Activated naive CD4-positive, alpha-beta T cell treated with anti-CD3 and anti-CD28 coated beads, Interleukin-2, amount 10 ng/mL, durations not matched to agents 7 days and 5 days (primary cell): ENCODE measurements at regions not wholly inside any gene's neighbourhood (a gene's known extent, or its start where the extent isn't known, plus 50 kb on each side); places are given as distances from the start of the nearest gene placed in this dataset.

Experiments
- CTCF ChIA-PET: fragments of 350-600 bp; sonication (Branson Sonifier 250); formaldehyde crosslinking; loops from one replicate; lab custom pipeline; 2021; ENCODE audit warnings: antibody characterized with exemption; lab: Charles Lee
- DNase-seq: peaks from one replicate; pipeline ENCODE4 v3.0.0-alpha.2; 2020
- H3K27ac Mint-ChIP-seq: one replicate; pipeline ENCODE4 v1.8.0; 2021; ENCODE audit warnings: mild to moderate bottlenecking, moderate library complexity, mixed read lengths
- H3K27me3 Mint-ChIP-seq: one replicate; pipeline ENCODE4 v1.8.0; 2021; ENCODE audit warnings: mild to moderate bottlenecking, mixed read lengths
- H3K36me3 Mint-ChIP-seq: one replicate; pipeline ENCODE4 v1.8.0; 2021; ENCODE audit warnings: mixed read lengths
- H3K4me1 Mint-ChIP-seq: one replicate; pipeline ENCODE4 v1.8.0; 2021; ENCODE audit warnings: mixed read lengths
- H3K4me3 Mint-ChIP-seq: one replicate; pipeline ENCODE4 v1.8.0; 2021; ENCODE audit warnings: mild to moderate bottlenecking, moderate library complexity, mixed read lengths
- H3K9me3 Mint-ChIP-seq: one replicate; pipeline ENCODE4 v1.8.0; 2021; ENCODE audit warnings: mixed read lengths

- no peak for DNase-seq
- H3K4me1 Mint-ChIP-seq: no peaks in the 10 kb centered on the region
- H3K36me3 Mint-ChIP-seq: no peaks in the 10 kb centered on the region
- no peak overlapping the region for H3K4me3 Mint-ChIP-seq
- H3K27me3 Mint-ChIP-seq: no peaks in the 10 kb centered on the region
- H3K9me3 Mint-ChIP-seq: no peaks in the 10 kb centered on the region
- CTCF ChIA-PET: no interaction called here
- no peak overlapping the region for H3K27ac Mint-ChIP-seq
Observed at GRCh38 chr22:47458348-47458747, 695.9 kb downstream of the TBC1D22A start.

- DNase-seq: no peak
- Mint-ChIP-seq H3K27ac (no peak overlapping the region), H3K9me3 (no peaks in the 10 kb centered on the region), H3K4me1 (no peaks in the 10 kb centered on the region), H3K36me3 (no peaks in the 10 kb centered on the region), H3K4me3 (no peak overlapping the region), H3K27me3 (no peaks in the 10 kb centered on the region)
- CTCF ChIA-PET: no interaction called here
Observed at GRCh38 chr22:47457509-47458300, 695.3 kb downstream of the TBC1D22A start.

GRCh38 chr22:47457021-47457420 lies 694.6 kb downstream of the TBC1D22A start:
- Mint-ChIP-seq H3K27ac (no peak overlapping the region), H3K27me3 (no peaks in the 10 kb centered on the region), H3K36me3 (no peaks in the 10 kb centered on the region), H3K4me3 (no peak overlapping the region), H3K9me3 (no peaks in the 10 kb centered on the region), H3K4me1 (no peaks in the 10 kb centered on the region)
- CTCF ChIA-PET: no interaction called here
- no peak for DNase-seq

GRCh38 chr22:47456031-47456430 lies 693.6 kb downstream of the TBC1D22A start:
- CTCF ChIA-PET: no interaction called here
- Mint-ChIP-seq H3K4me1 (no peaks in the 10 kb centered on the region), H3K27ac (no peak overlapping the region), H3K9me3 (no peaks in the 10 kb centered on the region), H3K27me3 (no peaks in the 10 kb centered on the region), H3K4me3 (no peak overlapping the region), H3K36me3 (no peaks in the 10 kb centered on the region)
- no peak for DNase-seq

GRCh38 chr22:47453049-47453448 lies 690.6 kb downstream of the TBC1D22A start:
- H3K9me3 Mint-ChIP-seq: no peaks in the 10 kb centered on the region
- CTCF ChIA-PET: no interaction called here
- no peaks in the 10 kb centered on the region for H3K27me3 Mint-ChIP-seq
- H3K4me3 Mint-ChIP-seq: no peak overlapping the region
- H3K4me1 Mint-ChIP-seq: no peaks in the 10 kb centered on the region
- H3K36me3 Mint-ChIP-seq: no peaks in the 10 kb centered on the region
- no peak overlapping the region for H3K27ac Mint-ChIP-seq
- no peak for DNase-seq

GRCh38 chr22:47452184-47452583 lies 689.7 kb downstream of the TBC1D22A start:
- Mint-ChIP-seq H3K4me1 (no peaks in the 10 kb centered on the region), H3K36me3 (no peaks in the 10 kb centered on the region), H3K27me3 (no peaks in the 10 kb centered on the region), H3K9me3 (no peaks in the 10 kb centered on the region), H3K4me3 (no peak overlapping the region), H3K27ac (no peak overlapping the region)
- CTCF ChIA-PET: no interaction called here
- no peak for DNase-seq

- H3K36me3 Mint-ChIP-seq: no peaks in the 10 kb centered on the region
- H3K4me3 Mint-ChIP-seq: no peak overlapping the region
- H3K27ac Mint-ChIP-seq: no peak overlapping the region
- H3K9me3 Mint-ChIP-seq: no peaks in the 10 kb centered on the region
- DNase-seq: no peak
- CTCF ChIA-PET: interaction anchor here (0.7 kb wide), 1 partner anchor 392 kb away, joined by 3 read pairs; no protein-coding TSS in a partner anchor
- H3K4me1 Mint-ChIP-seq: no peaks in the 10 kb centered on the region
- H3K27me3 Mint-ChIP-seq: no peaks in the 10 kb centered on the region
Observed at GRCh38 chr22:47450876-47451475, 688.5 kb downstream of the TBC1D22A start.

GRCh38 chr22:47449508-47450270 lies 687.2 kb downstream of the TBC1D22A start:
- H3K9me3 Mint-ChIP-seq: no peaks in the 10 kb centered on the region
- CTCF ChIA-PET: no interaction called here
- no peaks in the 10 kb centered on the region for H3K27me3 Mint-ChIP-seq
- H3K4me1 Mint-ChIP-seq: no peaks in the 10 kb centered on the region
- H3K4me3 Mint-ChIP-seq: no peak overlapping the region
- H3K36me3 Mint-ChIP-seq: no peaks in the 10 kb centered on the region
- no peak for DNase-seq
- no peak overlapping the region for H3K27ac Mint-ChIP-seq

- DNase-seq: no peak
- Mint-ChIP-seq H3K36me3 (no peaks in the 10 kb centered on the region), H3K27ac (no peak overlapping the region), H3K27me3 (no peaks in the 10 kb centered on the region), H3K4me3 (no peak overlapping the region), H3K9me3 (no peaks in the 10 kb centered on the region), H3K4me1 (no peaks in the 10 kb centered on the region)
- CTCF ChIA-PET: no interaction called here
Observed at GRCh38 chr22:47448231-47449223, 686.1 kb downstream of the TBC1D22A start.

GRCh38 chr22:47446821-47447810 lies 684.7 kb downstream of the TBC1D22A start:
- Mint-ChIP-seq H3K36me3 (no peaks in the 10 kb centered on the region), H3K27ac (no peak overlapping the region), H3K4me3 (no peak overlapping the region), H3K4me1 (no peaks in the 10 kb centered on the region), H3K9me3 (peaks cover 5% of the 10 kb centered on the region), H3K27me3 (no peaks in the 10 kb centered on the region)
- DNase-seq: no peak
- CTCF ChIA-PET: no interaction called here

- H3K36me3 Mint-ChIP-seq: no peaks in the 10 kb centered on the region
- no peak for DNase-seq
- CTCF ChIA-PET: no interaction called here
- H3K27ac Mint-ChIP-seq: no peak overlapping the region
- H3K4me3 Mint-ChIP-seq: no peak overlapping the region
- no peaks in the 10 kb centered on the region for H3K27me3 Mint-ChIP-seq
- H3K9me3 Mint-ChIP-seq: peaks cover 9% of the 10 kb centered on the region
- H3K4me1 Mint-ChIP-seq: no peaks in the 10 kb centered on the region
Observed at GRCh38 chr22:47446331-47446730, 683.9 kb downstream of the TBC1D22A start.

- no peaks in the 10 kb centered on the region for H3K27me3 Mint-ChIP-seq
- CTCF ChIA-PET: no interaction called here
- peaks cover 9% of the 10 kb centered on the region for H3K9me3 Mint-ChIP-seq
- no peaks in the 10 kb centered on the region for H3K36me3 Mint-ChIP-seq
- DNase-seq: no peak
- no peak overlapping the region for H3K27ac Mint-ChIP-seq
- no peak overlapping the region for H3K4me3 Mint-ChIP-seq
- H3K4me1 Mint-ChIP-seq: no peaks in the 10 kb centered on the region
Observed at GRCh38 chr22:47445716-47446290, 683.4 kb downstream of the TBC1D22A start.

GRCh38 chr22:47445212-47445611 lies 682.8 kb downstream of the TBC1D22A start:
- no peak for DNase-seq
- Mint-ChIP-seq H3K27me3 (no peaks in the 10 kb centered on the region), H3K27ac (no peak overlapping the region), H3K4me1 (no peaks in the 10 kb centered on the region), H3K36me3 (no peaks in the 10 kb centered on the region), H3K4me3 (no peak overlapping the region), H3K9me3 (peaks cover 12% of the 10 kb centered on the region)
- CTCF ChIA-PET: no interaction called here
